H1 (cell line): ENCODE measurements at regions not wholly inside any gene's neighbourhood (a gene's known extent, or its start where the extent isn't known, plus 50 kb on each side); places are given as distances from the start of the nearest gene placed in this dataset.

Experiments used
- CTCF ChIA-PET: fragments of 300-600 bp; sonication (Branson Sonifier 250); formaldehyde crosslinking; loops from one replicate; lab custom pipeline; 2021; ENCODE audit not compliant: partially characterized antibody; lab: Charles Lee
- POLR2A ChIA-PET: fragments of 300-600 bp; sonication (Branson Sonifier 250); formaldehyde crosslinking; loops from one replicate; lab custom pipeline; 2021; ENCODE audit warnings: inconsistent platforms; ENCODE audit not compliant: partially characterized antibody; lab: Charles Lee
- DNase-seq, 2 experiments: peaks; one replicate each; pipeline versions ENCODE4 v3.0.0 to v3.0.0-alpha.2; 2010 to 2022; ENCODE audit warnings: low spot score in 2 of 2, low read depth in 1 of 2, mixed read lengths in 1 of 2
- FAIRE-seq: peaks from 2 replicates; lab custom pipeline; 2011; peaks lifted over from hg19 to GRCh38; lab: Jason Lieb, UNC
- H2AFZ ChIP-seq: 2 replicates; pipeline ENCODE4 v1.8.1; 2012; ENCODE audit warnings: low read length, inconsistent platforms
- H2AK5ac ChIP-seq: 2 replicates; pipeline ENCODE4 v1.6.1; 2013; ENCODE audit warnings: low read depth, low read length
- H2BK120ac ChIP-seq: replicated peaks from 2 replicates; pipeline ENCODE3; 2013; ENCODE audit warnings: low read depth, low read length, inconsistent platforms
- H2BK12ac ChIP-seq: 2 replicates; pipeline ENCODE4 v1.6.1; 2013; ENCODE audit warnings: low read depth, low read length
- H2BK15ac ChIP-seq: 2 replicates; pipeline ENCODE4 v1.6.1; 2013; ENCODE audit warnings: low read length
- H2BK20ac ChIP-seq: 2 replicates; pipeline ENCODE4 v1.6.1; 2013; ENCODE audit warnings: low read length
- H2BK5ac ChIP-seq: 2 replicates; pipeline ENCODE4 v1.6.1; 2013; ENCODE audit warnings: low read depth, low read length
- H3K14ac ChIP-seq: 2 replicates; pipeline ENCODE4 v1.6.1; 2013; ENCODE audit warnings: inconsistent platforms; ENCODE audit not compliant: insufficient read length
- H3K18ac ChIP-seq: 2 replicates; pipeline ENCODE4 v1.6.1; 2013; ENCODE audit warnings: low read length; ENCODE audit errors: extremely low read depth
- H3K23ac ChIP-seq: 2 replicates; pipeline ENCODE4 v1.6.1; 2013; ENCODE audit warnings: inconsistent platforms; ENCODE audit not compliant: insufficient read length
- H3K23me2 ChIP-seq: 2 replicates; pipeline ENCODE4 v1.6.1; 2013; ENCODE audit warnings: low read depth, low read length
- H3K27ac ChIP-seq: 2 replicates; pipeline ENCODE4 v1.6.1; 2011; ENCODE audit warnings: low read depth, low read length, inconsistent platforms
- H3K27me3 ChIP-seq, 4 experiments: replicated peaks in 1 of 4; 1 replicate in 1 of 4; 2 replicates in 3 of 4; pipeline versions ENCODE4 v1.6.1 to v1.8.1; 2011 to 2013; ENCODE audit warnings: low read length in 3 of 4, mild to moderate bottlenecking in 3 of 4, inconsistent platforms in 2 of 4, mixed read lengths in 2 of 4, moderate library complexity in 1 of 4; ENCODE audit not compliant: control insufficient read depth in 3 of 4, insufficient read depth in 3 of 4; ENCODE audit errors: extremely low read depth in 1 of 4
- H3K36me3 ChIP-seq, 4 experiments: 2 replicates each; pipeline versions ENCODE4 v1.6.1 to v1.8.1; 2011 to 2013; ENCODE audit warnings: mild to moderate bottlenecking in 4 of 4, low read length in 3 of 4, moderate library complexity in 2 of 4, control low read depth in 1 of 4, inconsistent platforms in 1 of 4; ENCODE audit not compliant: insufficient read depth in 4 of 4, control insufficient read depth in 2 of 4
- H3K4ac ChIP-seq: replicated peaks from 2 replicates; pipeline ENCODE3; 2013; ENCODE audit warnings: low read length, low read depth, mixed read lengths, inconsistent platforms; ENCODE audit not compliant: insufficient read length
- H3K4me1 ChIP-seq, 4 experiments: replicated peaks in 1 of 4; 1 replicate in 1 of 4; 2 replicates in 3 of 4; pipeline versions ENCODE4 v1.6.1 to v1.8.1; 2011 to 2013; ENCODE audit warnings: low read length in 3 of 4, inconsistent platforms in 2 of 4, mixed read lengths in 1 of 4; ENCODE audit not compliant: insufficient read depth in 4 of 4, control insufficient read depth in 3 of 4
- H3K4me2 ChIP-seq, 2 experiments: 2 replicates each; pipeline versions ENCODE4 v1.6.1 to v1.8.1; 2011 to 2013; ENCODE audit warnings: low read depth in 2 of 2, low read length in 2 of 2, control low read depth in 1 of 2, inconsistent platforms in 1 of 2, mild to moderate bottlenecking in 1 of 2; ENCODE audit not compliant: insufficient read depth in 1 of 2
- H3K4me3 ChIP-seq, 4 experiments: fragments of 200-600, 300-600 bp in 1 of 4; sonication (generic), shearing (Covaris generic), sonication (Bioruptor Twin) in 1 of 4; 2 replicates each; pipeline versions ENCODE4 v1.5.1 to v1.8.1; 2011 to 2016; ENCODE audit warnings: low read length in 4 of 4, low read depth in 3 of 4, control low read depth in 2 of 4, inconsistent platforms in 2 of 4, mild to moderate bottlenecking in 2 of 4, mixed read lengths in 1 of 4, moderate library complexity in 1 of 4; ENCODE audit not compliant: insufficient read depth in 2 of 4; ENCODE audit errors: extremely low read depth in 1 of 4
- H3K56ac ChIP-seq: replicated peaks from 2 replicates; pipeline ENCODE3; 2013; ENCODE audit warnings: low read depth, mild to moderate bottlenecking, mixed read lengths, low read length, inconsistent platforms; ENCODE audit not compliant: insufficient read length
- H3K79me1 ChIP-seq: 2 replicates; pipeline ENCODE4 v1.6.1; 2013; ENCODE audit warnings: low read depth, low read length, control low read depth
- H3K79me2 ChIP-seq, 2 experiments: 2 replicates each; pipeline versions ENCODE4 v1.6.1 to v1.8.1; 2012 to 2013; ENCODE audit warnings: low read length in 2 of 2, mild to moderate bottlenecking in 2 of 2, inconsistent platforms in 1 of 2; ENCODE audit not compliant: insufficient read depth in 2 of 2, control insufficient read depth in 1 of 2
- H3K9ac ChIP-seq, 4 experiments: replicated peaks in 1 of 4; 1 replicate in 1 of 4; 2 replicates in 3 of 4; pipeline versions ENCODE4 v1.6.1 to v1.8.1; 2011 to 2013; ENCODE audit warnings: low read depth in 3 of 4, low read length in 3 of 4, control low read depth in 2 of 4, mild to moderate bottlenecking in 2 of 4, moderate library complexity in 2 of 4, inconsistent platforms in 1 of 4; ENCODE audit errors: extremely low read depth in 1 of 4
- H3K9me3 ChIP-seq, 2 experiments: 2 replicates each; pipeline versions ENCODE4 v1.6.1 to v1.8.1; 2012 to 2013; ENCODE audit warnings: mild to moderate bottlenecking in 2 of 2, moderate library complexity in 2 of 2, control low read depth in 1 of 2, inconsistent platforms in 1 of 2, low read depth in 1 of 2, low read length in 1 of 2, mixed read lengths in 1 of 2; ENCODE audit not compliant: insufficient read depth in 2 of 2
- H4K20me1 ChIP-seq, 2 experiments: replicated peaks in 1 of 2; 2 replicates each; pipeline versions ENCODE3 to v1.8.1; 2011 to 2013; ENCODE audit warnings: inconsistent platforms in 2 of 2, low read length in 2 of 2, mild to moderate bottlenecking in 1 of 2; ENCODE audit not compliant: insufficient read depth in 2 of 2, control insufficient read depth in 1 of 2
- H4K5ac ChIP-seq: 2 replicates; pipeline ENCODE4 v1.6.1; 2013; ENCODE audit warnings: low read length, low read depth, mixed read lengths, inconsistent platforms; ENCODE audit not compliant: insufficient read length
- H4K8ac ChIP-seq: 2 replicates; pipeline ENCODE4 v1.8.0; 2013; ENCODE audit warnings: mild to moderate bottlenecking, moderate library complexity, low read length, inconsistent platforms; ENCODE audit not compliant: insufficient read depth; ENCODE audit errors: extremely low read depth
- H4K91ac ChIP-seq: replicated peaks from 2 replicates; pipeline ENCODE3; 2013; ENCODE audit warnings: low read length, mixed read lengths, inconsistent platforms; ENCODE audit not compliant: insufficient read length
- ASH2L ChIP-seq: fragments of 200-600, 300-600 bp; sonication (generic); IDR thresholded peaks from one replicate; pipeline ENCODE4 v1.7.1; 2017; ENCODE audit warnings: low read length
- CHD2 ChIP-seq: IDR thresholded peaks from 2 replicates; pipeline ENCODE4 v1.6.1; 2012; ENCODE audit warnings: low read length, improper control_type of control experiment
- GABPA ChIP-seq: IDR thresholded peaks from 2 replicates; pipeline ENCODE4 v1.6.1; 2011; ENCODE audit warnings: mild to moderate bottlenecking, low read length, moderate library complexity, borderline replicate concordance; ENCODE audit not compliant: insufficient read depth
- GTF2F1 ChIP-seq: IDR thresholded peaks from 2 replicates; pipeline ENCODE4 v1.6.1; 2012; ENCODE audit warnings: low read depth, low read length, improper control_type of control experiment, borderline replicate concordance
- HDAC6 ChIP-seq: IDR thresholded peaks from one replicate; pipeline ENCODE4 v1.7.1; 2012; ENCODE audit warnings: low read depth, mild to moderate bottlenecking, inconsistent platforms, low read length, moderate library complexity
- JUN ChIP-seq: IDR thresholded peaks from 2 replicates; pipeline ENCODE4 v1.6.1; 2011; ENCODE audit warnings: low read depth, mild to moderate bottlenecking, improper control_type of control experiment, low read length
- MAFK ChIP-seq: IDR thresholded peaks from 2 replicates; pipeline ENCODE4 v1.6.1; 2012; ENCODE audit warnings: low read depth, mild to moderate bottlenecking, improper control_type of control experiment, low read length
- NANOG ChIP-seq: IDR thresholded peaks from 2 replicates; pipeline ENCODE4 v1.6.1; 2011; ENCODE audit warnings: low read length, low read depth, mild to moderate bottlenecking, inconsistent platforms; ENCODE audit not compliant: insufficient read depth, poor library complexity, severe bottlenecking
- RBBP5 ChIP-seq: IDR thresholded peaks from 2 replicates; pipeline ENCODE4 v1.7.1; 2012; ENCODE audit warnings: low read depth, mild to moderate bottlenecking, inconsistent platforms, low read length, moderate library complexity, borderline replicate concordance
- RFX5 ChIP-seq: IDR thresholded peaks from 2 replicates; pipeline ENCODE4 v1.6.1; 2011; ENCODE audit warnings: low read depth, low read length, improper control_type of control experiment, borderline replicate concordance
- SIN3A ChIP-seq, 2 experiments: IDR thresholded peaks in 1 of 2; conservative IDR thresholded peaks in 1 of 2; 2 replicates each; pipeline ENCODE4 v1.6.1; 2011 to 2012; ENCODE audit warnings: low read length in 2 of 2, improper control_type of control experiment in 1 of 2, low read depth in 1 of 2, mild to moderate bottlenecking in 1 of 2
- SRF ChIP-seq: IDR thresholded peaks from 2 replicates; pipeline ENCODE4 v1.6.1; 2011; ENCODE audit warnings: mild to moderate bottlenecking, low read depth, low read length, moderate library complexity
- TAF1 ChIP-seq: IDR thresholded peaks from 2 replicates; pipeline ENCODE4 v1.6.1; 2011; ENCODE audit warnings: mild to moderate bottlenecking, low read depth, low read length
- TEAD4 ChIP-seq: IDR thresholded peaks from 2 replicates; pipeline ENCODE4 v1.6.1; 2012; ENCODE audit warnings: low read depth, low read length, inconsistent platforms, mixed read lengths
- WGBS, 2 experiments: shearing (Covaris generic) in 1 of 2; methylation state at CpG; one replicate each; pipeline versions ENCODE4 v1.1.6 to v1.1.7; 2013 to 2015; ENCODE audit warnings: low lambda C conversion rate in 2 of 2, mixed read lengths in 2 of 2, inconsistent platforms in 1 of 2, low coverage in 1 of 2, missing lambda C conversion rate in 1 of 2; ENCODE audit not compliant: insufficient replicate concordance in 2 of 2, insufficient coverage in 1 of 2, insufficient read length in 1 of 2; ENCODE audit errors: extremely low coverage in 1 of 2, missing lambda C conversion rate in 1 of 2; 5-methylcytosine and 5-hydroxymethylcytosine counted together

GRCh38 chr1:83112248-83112885 is 886.6 kb downstream of the TTLL7 start:
- H3K79me1 ChIP-seq: no peaks in the 10 kb centered on the region
- no peak overlapping the region for H2BK20ac ChIP-seq
- H4K20me1 ChIP-seq: no peaks in the 10 kb centered on the region
- 91% methylated on average over 3 of the region's 3 CpGs; no CpG with 5 or more reads in 1 of the 2 experiments for WGBS, 2 experiments
- no peak overlapping the region for H4K8ac ChIP-seq
- no peak overlapping the region for H3K14ac ChIP-seq
- H2AK5ac ChIP-seq: no peak overlapping the region
- H3K23ac ChIP-seq: no peak overlapping the region
- H2BK15ac ChIP-seq: no peak overlapping the region
- POLR2A ChIA-PET: no interaction called here
- H3K27me3 ChIP-seq: no peaks in the 10 kb centered on the region
- H3K36me3 ChIP-seq: no peaks in the 10 kb centered on the region; a peak in 1 of 8 replicates
- no peak overlapping the region for H2BK12ac ChIP-seq
- no peak overlapping the region for H3K4ac ChIP-seq
- H3K79me2 ChIP-seq: no peaks in the 10 kb centered on the region
- no peak overlapping the region for H3K4me2 ChIP-seq
- no peak for FAIRE-seq
- no peak overlapping the region for H2AFZ ChIP-seq
- H3K4me1 ChIP-seq: no peaks in the 10 kb centered on the region; a peak in 1 of 7 replicates
- no peak overlapping the region for H4K5ac ChIP-seq
- DNase-seq: no peak
- CTCF ChIA-PET: interaction anchor here (1.3 kb wide), 1 partner anchor 8 kb away, joined by 3 read pairs; no protein-coding TSS in a partner anchor
- H3K27ac ChIP-seq: no peak overlapping the region
- H3K4me3 ChIP-seq: no peak overlapping the region
- no peak overlapping the region for H3K18ac ChIP-seq
- H4K91ac ChIP-seq: no peak overlapping the region
- no peaks in the 10 kb centered on the region for H3K9me3 ChIP-seq
- no peaks in the 10 kb centered on the region for H3K23me2 ChIP-seq
- H3K56ac ChIP-seq: no peak overlapping the region
- H2BK120ac ChIP-seq: no peak overlapping the region
- no peak overlapping the region for H3K9ac ChIP-seq
- H2BK5ac ChIP-seq: no peak overlapping the region
- TF ChIP-seq TEAD4 (no peak), RFX5 (no peak), MAFK (no peak), SIN3A (conservative IDR thresholded peaks at IDR 0.05 in 1 of 2, IDR thresholded peaks at IDR 0.05 in 1 of 2; ENCODE audit: low read depth in 1 of 2, low read length in 2 of 2) (no peak), JUN (no peak), NANOG (no peak), GTF2F1 (no peak), ASH2L (no peak), TAF1 (no peak), SRF (no peak), CHD2 (no peak), HDAC6 (no peak), GABPA (no peak), RBBP5 (no peak)
